ENCODE measurements at regions not wholly inside any gene's neighbourhood (a gene's known extent, or its start where the extent isn't known, plus 50 kb on each side); places are given as distances from the start of the nearest gene placed in this dataset.

DNA sequence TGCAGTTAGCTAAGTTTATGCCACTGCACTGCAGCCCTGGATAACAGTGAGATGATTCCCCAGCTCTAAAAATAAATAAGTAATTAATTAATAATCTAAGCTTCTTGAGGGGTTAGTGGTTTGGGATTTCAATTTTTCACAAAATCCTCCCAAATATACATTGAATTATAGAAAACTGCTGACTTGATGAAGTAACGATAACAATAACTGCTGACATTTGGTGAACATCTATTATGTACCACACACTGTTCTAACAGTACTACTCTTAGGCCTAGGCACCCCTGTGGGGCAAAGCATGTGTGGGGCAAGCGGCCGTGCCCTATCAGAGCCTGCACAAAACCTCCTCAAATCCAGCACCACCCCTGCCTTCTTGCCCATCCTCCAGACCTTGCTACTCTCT, 245.8 kb upstream of the EPHA4 start:
- Histone ChIP-seq H3K27ac (ENCODE audit: extremely low read depth, low read depth, low read length) (no peak overlapping the region), H3K79me2 (ENCODE audit: control insufficient read depth, insufficient read depth, low read length) (no peaks in the 10 kb centered on the region), H3K36me3 (ENCODE audit: control insufficient read depth, insufficient read depth, low read length) (no peaks in the 10 kb centered on the region), H3K9me3 (replicated peaks; ENCODE audit: control insufficient read depth, insufficient read depth, low read depth, low read length) (no peaks in the 10 kb centered on the region), H3K9ac (ENCODE audit: insufficient read depth in 1 of 2, low read depth in 2 of 2, low read length in 2 of 2) (no peak overlapping the region), H3K9me1 (ENCODE audit: control insufficient read depth, insufficient read depth, low read length) (no peaks in the 10 kb centered on the region), H2AFZ (ENCODE audit: low read depth, low read length) (no peak overlapping the region), H3K4me1 (replicated peaks in 1 of 2; ENCODE audit: control insufficient read depth in 2 of 2, insufficient read depth in 2 of 2, low read length in 2 of 2) (no peaks in the 10 kb centered on the region), H3K27me3 (ENCODE audit: control insufficient read depth in 2 of 2, insufficient read depth in 2 of 2, low read length in 2 of 2) (no peaks in the 10 kb centered on the region), H4K20me1 (replicated peaks; ENCODE audit: control insufficient read depth, insufficient read depth, low read length) (no peaks in the 10 kb centered on the region), H3K4me3 (no peak overlapping the region), H3K4me2 (ENCODE audit: insufficient read depth, low read length) (no peak overlapping the region)
- in situ Hi-C loops (cut with MboI) (no loop called here), intact Hi-C loops (cut with micrococcal nuclease) (no loop called here)
- FAIRE-seq (no peak), ATAC-seq (no peak), DNase-seq (ENCODE audit: extremely low read depth in 1 of 4, low spot score in 3 of 4) (no peak)
- ChIA-PET CTCF (ENCODE audit: low intra/inter-chr PET ratio) (no interaction called here), POLR2A (no interaction called here)
- BruUV-seq (replicated peaks), result no TSS peak
- 4% methylated on average over 3 of the region's 3 CpGs for WGBS (ENCODE audit: insufficient coverage, low coverage, missing lambda C conversion rate)
- TF ChIP-seq FOXO4 (CRISPR knock-in tag; IDR thresholded peaks at IDR 0.05) (no peak), POLR3G (IDR thresholded peaks at IDR 0.05; ENCODE audit: extremely low read depth, insufficient read length, insufficient replicate concordance) (no peak), SAFB (IDR thresholded peaks at IDR 0.05; ENCODE audit: borderline replicate concordance, low read depth, low read length) (no peak), ZNF143 (CRISPR knock-in tag; IDR thresholded peaks at IDR 0.05) (no peak), ZBTB33 (CRISPR knock-in tag; IDR thresholded peaks at IDR 0.05) (no peak), REST (IDR thresholded peaks at IDR 0.05; ENCODE audit: borderline replicate concordance) (no peak), REST (CRISPR knock-in tag; IDR thresholded peaks at IDR 0.05; ENCODE audit: low read depth) (no peak), HDAC1 (IDR thresholded peaks at IDR 0.05) (no peak), RBM22 (IDR thresholded peaks at IDR 0.05; ENCODE audit: low read depth, low read length, poor library complexity, severe bottlenecking) (no peak), SREBF1 (IDR thresholded peaks at IDR 0.05; ENCODE audit: borderline replicate concordance, low read depth, low read length) (no peak)
- TF ChIP-seq, protein P1, sequence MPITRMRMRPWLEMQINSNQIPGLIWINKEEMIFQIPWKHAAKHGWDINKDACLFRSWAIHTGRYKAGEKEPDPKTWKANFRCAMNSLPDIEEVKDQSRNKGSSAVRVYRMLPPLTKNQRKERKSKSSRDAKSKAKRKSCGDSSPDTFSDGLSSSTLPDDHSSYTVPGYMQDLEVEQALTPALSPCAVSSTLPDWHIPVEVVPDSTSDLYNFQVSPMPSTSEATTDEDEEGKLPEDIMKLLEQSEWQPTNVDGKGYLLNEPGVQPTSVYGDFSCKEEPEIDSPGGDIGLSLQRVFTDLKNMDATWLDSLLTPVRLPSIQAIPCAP (CRISPR knock-in tag; IDR thresholded peaks at IDR 0.05; ENCODE audit: borderline replicate concordance), result no peak

Measured in K562 (cell line).